Endothelial cell of umbilical vein (primary cell): ENCODE measurements at regions not wholly inside any gene's neighbourhood (a gene's known extent, or its start where the extent isn't known, plus 50 kb on each side); places are given as distances from the start of the nearest gene placed in this dataset.

Experiments
- BruUV-seq: library from RNA; stranded (reverse); fragments of 400-500 nt; replicated peaks from 2 replicates; lab custom pipeline; 2021; lab: Mats Ljungman, UMichigan
- CTCF ChIA-PET: fragments of 300-600, 350-600 bp; sonication (Branson Sonifier 250); formaldehyde crosslinking; loops from one replicate; lab custom pipeline; 2021; ENCODE audit warnings: antibody characterized with exemption, inconsistent platforms; lab: Charles Lee
- POLR2A ChIA-PET: fragments of 300-600, 350-600 bp; sonication (Branson Sonifier 250); formaldehyde crosslinking; loops from one replicate; lab custom pipeline; 2021; ENCODE audit warnings: antibody characterized with exemption, inconsistent platforms; lab: Charles Lee
- DNase-seq: peaks from one replicate; pipeline ENCODE4 v3.0.0-alpha.2; 2011; ENCODE audit warnings: low read depth, low spot score
- FAIRE-seq: peaks from 2 replicates; lab custom pipeline; 2011; peaks lifted over from hg19 to GRCh38; lab: Jason Lieb, UNC
- H2AFZ ChIP-seq: 2 replicates; pipeline ENCODE4 v1.6.0; 2012; ENCODE audit warnings: low read depth, low read length, control low read depth, inconsistent platforms
- H3K27ac ChIP-seq: 2 replicates; pipeline ENCODE4 v1.5.1; 2011; ENCODE audit warnings: low read depth, mild to moderate bottlenecking, control low read depth, low read length, moderate library complexity; ENCODE audit not compliant: insufficient read depth
- H3K27me3 ChIP-seq, 2 experiments: 2 replicates each; pipeline versions ENCODE4 v1.6.0 to v1.6.1; 2011; ENCODE audit warnings: low read length in 2 of 2, mixed read lengths in 1 of 2; ENCODE audit not compliant: control insufficient read depth in 2 of 2, insufficient read depth in 2 of 2
- H3K36me3 ChIP-seq, 2 experiments: 2 replicates in 1 of 2; 3 replicates in 1 of 2; pipeline ENCODE4 v1.5.1; 2011; ENCODE audit warnings: low read length in 2 of 2, mild to moderate bottlenecking in 1 of 2, moderate library complexity in 1 of 2; ENCODE audit not compliant: control insufficient read depth in 2 of 2, insufficient read depth in 2 of 2; ENCODE audit errors: extremely low read depth in 1 of 2
- H3K4me1 ChIP-seq: 3 replicates; pipeline ENCODE4 v1.5.1; 2011; ENCODE audit warnings: mild to moderate bottlenecking, low read length; ENCODE audit not compliant: control insufficient read depth, insufficient read depth; ENCODE audit errors: extremely low read depth
- H3K4me2 ChIP-seq: 2 replicates; pipeline ENCODE4 v1.6.1; 2011; ENCODE audit warnings: low read length, control low read depth, mixed read lengths; ENCODE audit not compliant: insufficient read depth
- H3K4me3 ChIP-seq, 3 experiments: fragments of 200-600 bp in 1 of 3; sonication (generic), shearing (Covaris generic) in 1 of 3; replicated peaks in 1 of 3; 2 replicates each; pipeline ENCODE4 v1.5.1; 2011 to 2016; ENCODE audit warnings: control low read depth in 3 of 3, low read length in 3 of 3, mild to moderate bottlenecking in 2 of 3, inconsistent platforms in 1 of 3, low read depth in 1 of 3, moderate library complexity in 1 of 3; ENCODE audit not compliant: insufficient read depth in 1 of 3
- H3K79me2 ChIP-seq: 2 replicates; pipeline ENCODE4 v1.6.0; 2012; ENCODE audit warnings: low read length, inconsistent platforms; ENCODE audit not compliant: control insufficient read depth, insufficient read depth
- H3K9ac ChIP-seq: replicated peaks from 2 replicates; pipeline ENCODE3; 2011; ENCODE audit warnings: low read length, control low read depth; ENCODE audit not compliant: insufficient read depth; ENCODE audit errors: extremely low read depth
- H3K9me1 ChIP-seq: replicated peaks from 3 replicates; pipeline ENCODE4 v1.6.0; 2011; ENCODE audit warnings: mild to moderate bottlenecking, low read length; ENCODE audit not compliant: control insufficient read depth, insufficient read depth; ENCODE audit errors: extremely low read depth
- H3K9me3 ChIP-seq: replicated peaks from 2 replicates; pipeline ENCODE4 v1.5.1; 2012; ENCODE audit warnings: low read length, inconsistent platforms; ENCODE audit not compliant: control insufficient read depth, insufficient read depth
- H4K20me1 ChIP-seq: replicated peaks from 2 replicates; pipeline ENCODE3; 2011; ENCODE audit warnings: mild to moderate bottlenecking, low read length; ENCODE audit not compliant: control insufficient read depth, insufficient read depth; ENCODE audit errors: extremely low read depth
- CTCF ChIP-seq, 2 donors: IDR thresholded peaks; 1 replicate in 1 of 2; 2 replicates in 1 of 2; pipeline ENCODE4 v1.5.1; 2011; ENCODE audit warnings: low read length in 2 of 2, mild to moderate bottlenecking in 2 of 2, moderate library complexity in 2 of 2, control low read depth in 1 of 2, inconsistent platforms in 1 of 2, low read depth in 1 of 2; ENCODE audit not compliant: insufficient read depth in 1 of 2; ENCODE audit errors: extremely low read depth in 1 of 2
- EZH2 ChIP-seq: IDR thresholded peaks from 2 replicates; pipeline ENCODE4 v1.6.1; 2012; ENCODE audit warnings: borderline replicate concordance, low read depth, mild to moderate bottlenecking, moderate library complexity, low read length, inconsistent platforms; ENCODE audit not compliant: severe bottlenecking
- FOS ChIP-seq: IDR thresholded peaks from 2 replicates; pipeline ENCODE4 v1.6.1; 2011; ENCODE audit warnings: mild to moderate bottlenecking, low read length, moderate library complexity, borderline replicate concordance; ENCODE audit not compliant: insufficient read depth
- GATA2 ChIP-seq: IDR thresholded peaks from 2 replicates; pipeline ENCODE4 v1.7.0; 2011; ENCODE audit warnings: low read depth, mild to moderate bottlenecking, moderate library complexity, mixed read lengths, low read length; ENCODE audit not compliant: insufficient read length, insufficient read depth
- JUN ChIP-seq: IDR thresholded peaks from 2 replicates; pipeline ENCODE4 v1.6.1; 2011; ENCODE audit warnings: borderline replicate concordance, low read depth; ENCODE audit not compliant: insufficient read length, insufficient read depth
- MAX ChIP-seq: IDR thresholded peaks from 2 replicates; pipeline ENCODE4 v1.6.1; 2011; ENCODE audit not compliant: insufficient read depth, insufficient read length
- MYC ChIP-seq: IDR thresholded peaks from one replicate; pipeline ENCODE4 v1.6.1; 2011; ENCODE audit warnings: mild to moderate bottlenecking, low read depth, low read length
- POLR2A ChIP-seq: IDR thresholded peaks from 2 replicates; pipeline ENCODE4 v1.6.1; 2012; ENCODE audit warnings: low read depth, mild to moderate bottlenecking, control low read depth, low read length
- POLR2AphosphoS5 ChIP-seq: IDR thresholded peaks from 2 replicates; pipeline ENCODE4 v1.6.1; 2012; ENCODE audit warnings: low read depth, mild to moderate bottlenecking, control low read depth, low read length, moderate library complexity; ENCODE audit not compliant: insufficient read depth
- dilution Hi-C: fragments of 300-500 bp; cut with MboI; formaldehyde crosslinking; loops from one replicate; pipeline ENCODE4 v1.15.0; 2019; ENCODE audit warnings: low sequenced_read_pairs; ENCODE audit not compliant: extremely low pct_ligation_motif_present
- intact Hi-C: fragments of 100-400 bp; cut with micrococcal nuclease; formaldehyde crosslinking; loops from one replicate; pipeline ENCODE4 v1.10.0; 2022

GRCh38 chr5:158117467-158118160 lies 258.7 kb upstream of the CLINT1 start:
- no peaks in the 10 kb centered on the region for H3K27me3 ChIP-seq
- ChIA-PET CTCF (interaction anchor here (1.0 to 3.5 kb wide), 2 partner anchors 43 to 578 kb away, joined by 3 to 23 read pairs; no protein-coding TSS in a partner anchor), POLR2A (no interaction called here)
- dilution Hi-C loops: no loop called here
- TF ChIP-seq GATA2 (no peak), MYC (no peak), FOS (no peak), JUN (no peak), POLR2A (no peak), MAX (no peak), CTCF (IDR thresholded peaks at IDR 0.05; ENCODE audit: extremely low read depth in 1 of 2, insufficient read depth in 1 of 2, low read depth in 1 of 2, low read length in 2 of 2) (no peak), EZH2 (no peak), POLR2AphosphoS5 (no peak)
- BruUV-seq: no TSS peak
- H3K9ac ChIP-seq: no peak overlapping the region
- no peak overlapping the region for H3K27ac ChIP-seq
- FAIRE-seq (no peak), DNase-seq (no peak)
- H2AFZ ChIP-seq: no peak overlapping the region
- H3K9me1 ChIP-seq: no peaks in the 10 kb centered on the region
- no peaks in the 10 kb centered on the region for H3K79me2 ChIP-seq
- no peak overlapping the region for H3K4me2 ChIP-seq
- H3K4me3 ChIP-seq: no peak overlapping the region
- intact Hi-C loops: no loop called here
- no peaks in the 10 kb centered on the region for H3K36me3 ChIP-seq
- H3K4me1 ChIP-seq: no peaks in the 10 kb centered on the region
- H4K20me1 ChIP-seq: no peaks in the 10 kb centered on the region
- H3K9me3 ChIP-seq: no peaks in the 10 kb centered on the region
